ENCODE measurements at regions not wholly inside any gene's neighbourhood (a gene's known extent, or its start where the extent isn't known, plus 50 kb on each side); places are given as distances from the start of the nearest gene placed in this dataset.

- TF ChIP-seq CTCF (IDR thresholded peaks at IDR 0.05): no peak
- TF ChIP-seq POLR2A (IDR thresholded peaks at IDR 0.05): no peak
These were observed 526.1 kb downstream of the BRD1 start for GRCh38 chr22:49301398-49302149.

All from heart left ventricle (tissue), 13 donors.